Ovary (tissue), 3 donors: ENCODE measurements at regions not wholly inside any gene's neighbourhood (a gene's known extent, or its start where the extent isn't known, plus 50 kb on each side); places are given as distances from the start of the nearest gene placed in this dataset.

Experiments
- CTCF ChIP-seq, 3 donors: fragments of 450-650 bp in 2 of 3; fragments of 200-600 bp in 1 of 3; IDR thresholded peaks; one replicate each; pipeline versions ENCODE4 v1.5.1 to v1.8.0; 2016 to 2022; ENCODE audit warnings: antibody characterized with exemption in 3 of 3, mild to moderate bottlenecking in 1 of 3
- EP300 ChIP-seq: sonication (generic); formaldehyde crosslinking; IDR thresholded peaks from one replicate; pipeline ENCODE4 v1.6.1; 2017; ENCODE audit warnings: antibody characterized with exemption
- POLR2A ChIP-seq: fragments of 450-650 bp; IDR thresholded peaks from one replicate; pipeline ENCODE4 v1.6.1; 2017; ENCODE audit warnings: antibody characterized with exemption, mild to moderate bottlenecking, moderate library complexity
- donor health status: DM: no; HTN: no; CAD: no.

DNA sequence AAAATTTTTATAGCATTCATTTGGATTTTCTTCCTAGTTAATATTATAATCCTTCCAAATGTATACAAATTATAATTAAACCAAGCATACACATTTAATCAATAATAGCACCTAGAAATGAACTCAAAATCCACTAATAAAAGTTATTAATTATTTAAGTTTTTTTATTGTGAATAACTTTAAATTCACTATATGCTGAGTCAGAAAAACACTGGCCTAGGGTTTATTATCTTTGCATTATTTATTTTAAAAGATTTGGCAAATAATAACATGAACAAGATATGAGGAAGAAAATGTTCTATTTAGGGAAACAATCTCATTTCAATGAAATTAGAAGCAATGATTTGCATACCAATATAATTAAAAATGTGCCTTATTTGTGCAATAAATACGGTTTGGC, 951.5 kb downstream of the KCNT2 start:
- no peak for TF ChIP-seq POLR2A
- no peak for TF ChIP-seq CTCF (IDR thresholded peaks at IDR 0.05)
- TF ChIP-seq EP300: no peak
